Stomach (tissue), 4 donors: ENCODE measurements at regions not wholly inside any gene's neighbourhood (a gene's known extent, or its start where the extent isn't known, plus 50 kb on each side); places are given as distances from the start of the nearest gene placed in this dataset.

Experiments used
- CTCF ChIP-seq, 7 experiments: fragments of 450-650 bp in 4 of 7; fragments of 200-600 bp in 3 of 7; sonication (generic) in 3 of 7; IDR thresholded peaks; one replicate each; pipeline ENCODE4 v1.5.1; 2016 to 2019; ENCODE audit warnings: antibody characterized with exemption in 7 of 7, control low read depth in 2 of 7, mild to moderate bottlenecking in 1 of 7
- EP300 ChIP-seq: sonication (generic); formaldehyde crosslinking; IDR thresholded peaks from one replicate; pipeline ENCODE4 v1.6.1; 2017; ENCODE audit warnings: antibody characterized with exemption

GRCh38 chr5:166188501-166189325 is 2102.7 kb upstream of the WWC1 start:
- TF ChIP-seq CTCF (IDR thresholded peaks at IDR 0.05), result no peak
- TF ChIP-seq EP300, result no peak
